H9 (cell line): ENCODE measurements at regions not wholly inside any gene's neighbourhood (a gene's known extent, or its start where the extent isn't known, plus 50 kb on each side); places are given as distances from the start of the nearest gene placed in this dataset.
A peak's percentile ranks its signal among the peaks of the same experiment; 100 is the strongest.

Experiments
- DNase-seq: peaks from one replicate; pipeline ENCODE4 v3.0.0-alpha.2; 2017
- H2AFZ ChIP-seq: one replicate; pipeline ENCODE4 v1.6.1; 2013; ENCODE audit warnings: mild to moderate bottlenecking, low read length, control low read depth, moderate library complexity
- H2AK5ac ChIP-seq: 2 replicates; pipeline ENCODE4 v1.6.1; 2013; ENCODE audit warnings: low read length, control low read depth, mixed read lengths; ENCODE audit not compliant: insufficient read length
- H2BK120ac ChIP-seq: one replicate; pipeline ENCODE4 v1.6.1; 2013; ENCODE audit warnings: low read depth, mild to moderate bottlenecking, low read length, control low read depth, inconsistent platforms; ENCODE audit not compliant: poor library complexity, severe bottlenecking
- H2BK12ac ChIP-seq: 2 replicates; pipeline ENCODE4 v1.6.1; 2013; ENCODE audit warnings: low read length, control low read depth, mixed read lengths, low read depth; ENCODE audit not compliant: insufficient read length
- H2BK15ac ChIP-seq: 2 replicates; pipeline ENCODE4 v1.6.1; 2013; ENCODE audit warnings: low read depth, low read length, control low read depth
- H2BK20ac ChIP-seq: one replicate; pipeline ENCODE4 v1.6.1; 2013; ENCODE audit warnings: low read depth, mild to moderate bottlenecking, low read length, control low read depth, inconsistent platforms; ENCODE audit not compliant: poor library complexity, severe bottlenecking
- H2BK5ac ChIP-seq: 2 replicates; pipeline ENCODE4 v1.6.1; 2013; ENCODE audit warnings: low read length, control low read depth, mixed read lengths; ENCODE audit not compliant: insufficient read length
- H3K14ac ChIP-seq: 2 replicates; pipeline ENCODE4 v1.6.1; 2013; ENCODE audit warnings: low read length, control low read depth; ENCODE audit not compliant: insufficient read depth
- H3K18ac ChIP-seq: 2 replicates; pipeline ENCODE4 v1.6.1; 2013; ENCODE audit warnings: low read depth, mild to moderate bottlenecking, mixed read lengths, low read length, control low read depth; ENCODE audit not compliant: insufficient read length
- H3K23ac ChIP-seq: 2 replicates; pipeline ENCODE4 v1.6.1; 2013; ENCODE audit warnings: low read length, control low read depth, mixed read lengths, low read depth; ENCODE audit not compliant: insufficient read length
- H3K23me2 ChIP-seq: 2 replicates; pipeline ENCODE4 v1.6.1; 2013; ENCODE audit warnings: low read depth, mild to moderate bottlenecking, mixed read lengths, low read length, control low read depth; ENCODE audit not compliant: insufficient read length, poor library complexity, severe bottlenecking
- H3K27ac ChIP-seq: 2 replicates; pipeline ENCODE4 v1.5.1; 2013; ENCODE audit warnings: low read length, control low read depth, mixed read lengths, low read depth; ENCODE audit not compliant: insufficient read length
- H3K27me3 ChIP-seq: 2 replicates; pipeline ENCODE4 v1.6.1; 2013; ENCODE audit warnings: low read length, control low read depth, inconsistent platforms; ENCODE audit not compliant: insufficient read depth
- H3K4ac ChIP-seq: 2 replicates; pipeline ENCODE4 v1.6.1; 2013; ENCODE audit warnings: low read depth, mild to moderate bottlenecking, control low read depth, inconsistent platforms, low read length, moderate library complexity
- H3K4me1 ChIP-seq: 2 replicates; pipeline ENCODE4 v1.6.1; 2013; ENCODE audit warnings: low read length, control low read depth, inconsistent platforms; ENCODE audit not compliant: insufficient read depth
- H3K4me2 ChIP-seq: 2 replicates; pipeline ENCODE4 v1.6.1; 2013; ENCODE audit warnings: low read length, control low read depth, mixed read lengths; ENCODE audit not compliant: insufficient read length, insufficient read depth
- H3K56ac ChIP-seq: 2 replicates; pipeline ENCODE4 v1.6.1; 2013; ENCODE audit warnings: low read depth, mild to moderate bottlenecking, mixed read lengths, low read length, control low read depth; ENCODE audit not compliant: insufficient read length
- H3K79me1 ChIP-seq: 2 replicates; pipeline ENCODE4 v1.6.1; 2013; ENCODE audit warnings: low read depth, mild to moderate bottlenecking, moderate library complexity, low read length, control low read depth, inconsistent platforms; ENCODE audit not compliant: insufficient read depth, poor library complexity, severe bottlenecking
- H3K79me2 ChIP-seq: 2 replicates; pipeline ENCODE4 v1.6.1; 2013; ENCODE audit warnings: low read length, control low read depth, inconsistent platforms; ENCODE audit not compliant: insufficient read depth
- H3K9ac ChIP-seq: 2 replicates; pipeline ENCODE4 v1.6.1; 2013; ENCODE audit warnings: low read length, control low read depth, mixed read lengths; ENCODE audit not compliant: insufficient read length; ENCODE audit errors: extremely low read depth
- H3K9me3 ChIP-seq: one replicate; pipeline ENCODE4 v1.6.1; 2013; ENCODE audit warnings: low read depth, low read length, inconsistent platforms; ENCODE audit not compliant: control insufficient read depth
- H3T11ph ChIP-seq: one replicate; pipeline ENCODE4 v1.6.1; 2013; ENCODE audit warnings: mild to moderate bottlenecking, low read length, control low read depth, inconsistent platforms
- H4K20me1 ChIP-seq: one replicate; pipeline ENCODE4 v1.6.1; 2013; ENCODE audit not compliant: control insufficient read depth, insufficient read length, insufficient read depth
- H4K5ac ChIP-seq: 2 replicates; pipeline ENCODE4 v1.6.1; 2013; ENCODE audit warnings: low read depth, mild to moderate bottlenecking, mixed read lengths, low read length, control low read depth; ENCODE audit not compliant: insufficient read length
- H4K8ac ChIP-seq: replicated peaks from 2 replicates; pipeline ENCODE4 v1.6.1; 2013; ENCODE audit warnings: low read length, control low read depth, mixed read lengths, low read depth; ENCODE audit not compliant: insufficient read length
- H4K91ac ChIP-seq: 2 replicates; pipeline ENCODE4 v1.6.1; 2013; ENCODE audit warnings: low read depth, mild to moderate bottlenecking, moderate library complexity, mixed read lengths, low read length, control low read depth; ENCODE audit not compliant: insufficient read length
- H3K27ac Mint-ChIP-seq, 3 experiments: 2 replicates in 2 of 3; 3 replicates in 1 of 3; pipeline ENCODE4 v1.8.0; 2020 to 2021; ENCODE audit warnings: mixed read lengths in 3 of 3, mild to moderate bottlenecking in 1 of 3, moderate library complexity in 1 of 3
- H3K27me3 Mint-ChIP-seq: 2 replicates; pipeline ENCODE4 v1.8.0; 2021; ENCODE audit warnings: low read depth, mild to moderate bottlenecking, moderate library complexity, mixed read lengths
- H3K36me3 Mint-ChIP-seq, 3 experiments: 2 replicates in 2 of 3; 3 replicates in 1 of 3; pipeline ENCODE4 v1.8.0; 2020 to 2021; ENCODE audit warnings: low read depth in 3 of 3, mixed read lengths in 3 of 3; ENCODE audit not compliant: insufficient read depth in 1 of 3
- H3K4me1 Mint-ChIP-seq, 2 experiments: 2 replicates each; pipeline ENCODE4 v1.8.0; 2020; ENCODE audit warnings: mixed read lengths in 2 of 2
- H3K4me3 Mint-ChIP-seq, 2 experiments: 2 replicates in 1 of 2; 3 replicates in 1 of 2; pipeline ENCODE4 v1.8.0; 2020 to 2021; ENCODE audit warnings: mild to moderate bottlenecking in 2 of 2, mixed read lengths in 2 of 2, moderate library complexity in 1 of 2
- H3K9me3 Mint-ChIP-seq, 2 experiments: 2 replicates in 1 of 2; 3 replicates in 1 of 2; pipeline ENCODE4 v1.8.0; 2020; ENCODE audit warnings: mild to moderate bottlenecking in 2 of 2, mixed read lengths in 2 of 2, moderate library complexity in 1 of 2
- WGBS: extraction: QIAGEN DNeasy Blood & Tissue Kit; methylation state at CpG from one replicate; pipeline ENCODE4 v1.1.7; 2013; ENCODE audit warnings: missing lambda C conversion rate, low lambda C conversion rate, mixed read lengths; ENCODE audit not compliant: insufficient read length; ENCODE audit errors: extremely low coverage; 5-methylcytosine and 5-hydroxymethylcytosine counted together
- TF ChIP-seq, protein P1 (sequence below): fragments of 200-600 bp; sonication (generic); conservative IDR thresholded peaks from 3 replicates; pipeline ENCODE4 v1.8.0; 2021; ENCODE audit warnings: antibody characterized with exemption, mild to moderate bottlenecking

DNA sequence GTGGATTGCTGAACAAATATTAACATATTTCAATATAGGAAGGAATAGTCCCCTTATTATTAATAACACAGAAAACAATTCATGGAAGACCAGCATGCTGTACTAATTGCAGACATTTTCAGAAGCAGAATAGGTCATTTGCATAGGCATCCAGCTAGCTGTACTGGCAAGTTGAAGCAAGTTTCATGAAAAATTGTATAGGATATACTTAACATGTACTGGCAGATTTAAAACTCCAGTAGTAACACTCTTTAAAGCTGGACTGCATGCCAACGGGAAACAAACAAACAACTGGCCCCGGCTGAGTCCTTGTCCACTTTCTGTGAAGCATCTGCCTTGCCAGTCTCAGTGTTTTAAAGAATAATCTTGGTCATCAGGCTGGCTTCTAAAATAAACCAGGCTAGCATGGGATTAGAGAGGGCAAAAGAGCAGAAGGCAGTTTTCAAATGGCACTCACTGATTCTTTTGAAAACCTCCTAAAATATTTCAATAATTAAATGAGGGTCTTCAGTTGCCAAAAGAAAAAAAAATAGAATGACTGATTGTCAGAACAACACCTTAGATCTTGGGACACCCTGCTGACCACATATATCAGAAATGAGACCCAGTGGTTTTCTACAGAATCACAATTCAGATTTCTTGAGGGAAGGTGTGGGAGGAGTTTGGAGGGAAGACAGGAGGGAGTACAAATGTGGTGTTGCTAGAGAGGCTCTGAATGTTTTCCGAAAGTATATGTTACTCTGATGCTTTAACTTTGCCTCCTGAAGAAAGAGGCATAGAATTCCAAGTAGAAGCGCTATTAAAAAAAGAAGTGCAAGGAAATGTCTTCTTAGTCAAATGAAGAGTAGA is 122.5 kb upstream of the KRAS start:
- Histone ChIP-seq H2AFZ (no peak overlapping the region), H3K79me2 (no peaks in the 10 kb centered on the region), H4K8ac (no peak overlapping the region), H3K23me2 (no peaks in the 10 kb centered on the region), H3K4me2 (no peak overlapping the region), H2AK5ac (no peak overlapping the region), H3K9me3 (no peaks in the 10 kb centered on the region), H3K27ac (no peak overlapping the region), H2BK120ac (no peak overlapping the region), H4K20me1 (no peaks in the 10 kb centered on the region), H3K56ac (no peak overlapping the region), H3K23ac (no peak overlapping the region), H4K5ac (no peak overlapping the region), H3T11ph (no peak overlapping the region), H3K79me1 (no peaks in the 10 kb centered on the region), H4K91ac (no peak overlapping the region), H2BK12ac (no peak overlapping the region), H2BK15ac (no peak overlapping the region), H2BK20ac (no peak overlapping the region), H3K18ac (no peak overlapping the region), H3K14ac (no peak overlapping the region), H3K4ac (no peak overlapping the region), H3K9ac (no peak overlapping the region), H2BK5ac (no peak overlapping the region), H3K4me1 (no peaks in the 10 kb centered on the region), H3K27me3 (no peaks in the 10 kb centered on the region)
- peak overlapping the region in 1 of 3 experiments; percentile 23; a peak in 1 of 7 replicates for H3K27ac Mint-ChIP-seq
- no peak overlapping the region for H3K4me3 Mint-ChIP-seq
- H3K36me3 Mint-ChIP-seq = peaks cover 0 to 5% (median 1%) of the 10 kb centered on the region in 3 experiments; a peak in 5 of 7 replicates
- H3K9me3 Mint-ChIP-seq = peaks cover 5 to 9% of the 10 kb centered on the region in 2 experiments; a peak in 2 of 5 replicates
- no CpG with 5 or more reads among the region's 4 CpGs for WGBS
- peaks cover 4 to 6% of the 10 kb centered on the region in 2 experiments; a peak in 2 of 4 replicates for H3K4me1 Mint-ChIP-seq
- no peaks in the 10 kb centered on the region for H3K27me3 Mint-ChIP-seq
- TF ChIP-seq, protein P1, sequence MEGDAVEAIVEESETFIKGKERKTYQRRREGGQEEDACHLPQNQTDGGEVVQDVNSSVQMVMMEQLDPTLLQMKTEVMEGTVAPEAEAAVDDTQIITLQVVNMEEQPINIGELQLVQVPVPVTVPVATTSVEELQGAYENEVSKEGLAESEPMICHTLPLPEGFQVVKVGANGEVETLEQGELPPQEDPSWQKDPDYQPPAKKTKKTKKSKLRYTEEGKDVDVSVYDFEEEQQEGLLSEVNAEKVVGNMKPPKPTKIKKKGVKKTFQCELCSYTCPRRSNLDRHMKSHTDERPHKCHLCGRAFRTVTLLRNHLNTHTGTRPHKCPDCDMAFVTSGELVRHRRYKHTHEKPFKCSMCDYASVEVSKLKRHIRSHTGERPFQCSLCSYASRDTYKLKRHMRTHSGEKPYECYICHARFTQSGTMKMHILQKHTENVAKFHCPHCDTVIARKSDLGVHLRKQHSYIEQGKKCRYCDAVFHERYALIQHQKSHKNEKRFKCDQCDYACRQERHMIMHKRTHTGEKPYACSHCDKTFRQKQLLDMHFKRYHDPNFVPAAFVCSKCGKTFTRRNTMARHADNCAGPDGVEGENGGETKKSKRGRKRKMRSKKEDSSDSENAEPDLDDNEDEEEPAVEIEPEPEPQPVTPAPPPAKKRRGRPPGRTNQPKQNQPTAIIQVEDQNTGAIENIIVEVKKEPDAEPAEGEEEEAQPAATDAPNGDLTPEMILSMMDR = no peak
- DNase-seq = no peak
